H1 (cell line): ENCODE measurements at regions not wholly inside any gene's neighbourhood (a gene's known extent, or its start where the extent isn't known, plus 50 kb on each side); places are given as distances from the start of the nearest gene placed in this dataset.

Source experiments
- BRCA1 ChIP-seq: IDR thresholded peaks from 2 replicates; pipeline ENCODE4 v1.6.1; 2012; ENCODE audit warnings: low read depth, low read length, improper control_type of control experiment
- CBX5 ChIP-seq: fragments of 300-800, 300-1000 bp; sonication (generic); IDR thresholded peaks from 2 replicates; pipeline ENCODE4 v1.7.1; 2016; ENCODE audit warnings: antibody characterized with exemption, low read length, low read depth
- CHD1 ChIP-seq: IDR thresholded peaks from 2 replicates; pipeline ENCODE4 v1.6.1; 2012; ENCODE audit warnings: low read depth, low read length, improper control_type of control experiment
- EP300 ChIP-seq, 2 experiments: IDR thresholded peaks; 1 replicate in 1 of 2; 2 replicates in 1 of 2; pipeline ENCODE4 v1.6.1; 2011 to 2012; ENCODE audit warnings: low read depth in 2 of 2, low read length in 2 of 2, mild to moderate bottlenecking in 2 of 2, borderline replicate concordance in 1 of 2, inconsistent platforms in 1 of 2, moderate library complexity in 1 of 2
- EZH2 ChIP-seq: fragments of 200-600 bp; sonication (generic); IDR thresholded peaks from 2 replicates; pipeline ENCODE4 v1.7.1; 2012; ENCODE audit warnings: low read depth, mild to moderate bottlenecking, moderate library complexity, low read length, inconsistent platforms; ENCODE audit not compliant: severe bottlenecking
- JUND ChIP-seq: IDR thresholded peaks from 2 replicates; pipeline ENCODE4 v1.6.1; 2011; ENCODE audit warnings: mild to moderate bottlenecking, improper control_type of control experiment, low read length
- MAFK ChIP-seq: IDR thresholded peaks from 2 replicates; pipeline ENCODE4 v1.6.1; 2012; ENCODE audit warnings: low read depth, mild to moderate bottlenecking, improper control_type of control experiment, low read length
- RAD21 ChIP-seq, 2 experiments: IDR thresholded peaks in 1 of 2; conservative IDR thresholded peaks in 1 of 2; 2 replicates each; pipeline ENCODE4 v1.6.1; 2011; ENCODE audit warnings: low read depth in 2 of 2, low read length in 2 of 2, improper control_type of control experiment in 1 of 2, inconsistent platforms in 1 of 2, mild to moderate bottlenecking in 1 of 2, moderate library complexity in 1 of 2
- SIN3A ChIP-seq, 2 experiments: IDR thresholded peaks in 1 of 2; conservative IDR thresholded peaks in 1 of 2; 2 replicates each; pipeline ENCODE4 v1.6.1; 2011 to 2012; ENCODE audit warnings: low read length in 2 of 2, improper control_type of control experiment in 1 of 2, low read depth in 1 of 2, mild to moderate bottlenecking in 1 of 2
- SIX5 ChIP-seq: IDR thresholded peaks from 2 replicates; pipeline ENCODE4 v1.6.1; 2011; ENCODE audit warnings: mild to moderate bottlenecking, low read depth, low read length
- TF ChIP-seq, protein P1 (sequence below), 3 experiments: IDR thresholded peaks; 1 replicate in 2 of 3; 2 replicates in 1 of 3; pipeline versions ENCODE4 v1.5.1 to v1.6.1; 2011; ENCODE audit warnings: low read length in 3 of 3, mild to moderate bottlenecking in 3 of 3, inconsistent platforms in 2 of 3, low read depth in 1 of 3, moderate library complexity in 1 of 3; ENCODE audit not compliant: insufficient read depth in 1 of 3; ENCODE audit errors: control extremely low read depth in 1 of 3
- TF ChIP-seq, protein P2 (sequence below): IDR thresholded peaks from 2 replicates; pipeline ENCODE4 v1.6.1; 2011; ENCODE audit warnings: low read depth, mild to moderate bottlenecking, low read length; ENCODE audit not compliant: insufficient read depth
- TF ChIP-seq, protein P3 (sequence below): IDR thresholded peaks from 2 replicates; pipeline ENCODE4 v1.6.1; 2012; ENCODE audit warnings: inconsistent platforms
- TF ChIP-seq, protein P4 (sequence below): IDR thresholded peaks from 2 replicates; pipeline ENCODE4 v1.6.1; 2011; ENCODE audit warnings: low read length, improper control_type of control experiment

DNA sequence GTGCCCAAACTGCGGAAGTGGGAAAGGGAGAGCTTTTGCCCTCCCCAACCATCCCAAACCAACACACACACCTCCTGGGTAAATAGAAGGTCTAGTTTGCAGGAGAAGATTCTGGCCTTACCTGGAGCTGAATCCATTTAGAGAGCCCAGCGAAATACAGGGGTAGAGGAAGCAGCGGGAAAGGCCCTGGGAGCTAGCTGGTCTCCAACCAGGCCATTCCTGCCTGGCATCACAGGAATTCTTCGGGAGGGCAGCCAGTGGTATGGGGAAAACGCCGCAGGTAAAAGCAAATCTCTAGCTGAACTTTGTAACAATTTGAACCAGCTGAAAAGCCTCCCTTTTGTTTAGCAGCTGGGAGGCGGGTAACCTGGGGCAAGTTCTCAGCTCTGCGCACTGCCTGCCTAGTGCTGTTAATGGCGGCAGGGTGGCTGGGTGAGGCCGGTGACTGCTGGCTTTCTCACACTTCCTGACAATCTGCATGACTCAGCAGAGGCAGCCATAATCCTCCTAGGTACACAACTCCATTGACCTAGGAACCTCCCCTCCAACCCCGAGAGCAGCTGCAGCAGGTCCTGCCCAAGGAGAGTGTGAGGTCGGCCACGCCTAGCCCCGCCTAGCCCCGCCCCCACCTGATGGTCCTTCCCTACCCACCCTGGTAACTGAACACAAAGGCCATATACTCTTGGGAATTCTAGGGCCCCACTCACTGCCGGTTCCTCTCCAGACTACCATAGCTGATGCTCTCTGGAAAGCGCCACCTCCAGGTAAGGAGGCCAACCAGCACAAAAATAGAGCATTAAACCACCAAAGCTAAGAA lies 483.8 kb upstream of the REG3G start:
- TF ChIP-seq, protein P1, sequence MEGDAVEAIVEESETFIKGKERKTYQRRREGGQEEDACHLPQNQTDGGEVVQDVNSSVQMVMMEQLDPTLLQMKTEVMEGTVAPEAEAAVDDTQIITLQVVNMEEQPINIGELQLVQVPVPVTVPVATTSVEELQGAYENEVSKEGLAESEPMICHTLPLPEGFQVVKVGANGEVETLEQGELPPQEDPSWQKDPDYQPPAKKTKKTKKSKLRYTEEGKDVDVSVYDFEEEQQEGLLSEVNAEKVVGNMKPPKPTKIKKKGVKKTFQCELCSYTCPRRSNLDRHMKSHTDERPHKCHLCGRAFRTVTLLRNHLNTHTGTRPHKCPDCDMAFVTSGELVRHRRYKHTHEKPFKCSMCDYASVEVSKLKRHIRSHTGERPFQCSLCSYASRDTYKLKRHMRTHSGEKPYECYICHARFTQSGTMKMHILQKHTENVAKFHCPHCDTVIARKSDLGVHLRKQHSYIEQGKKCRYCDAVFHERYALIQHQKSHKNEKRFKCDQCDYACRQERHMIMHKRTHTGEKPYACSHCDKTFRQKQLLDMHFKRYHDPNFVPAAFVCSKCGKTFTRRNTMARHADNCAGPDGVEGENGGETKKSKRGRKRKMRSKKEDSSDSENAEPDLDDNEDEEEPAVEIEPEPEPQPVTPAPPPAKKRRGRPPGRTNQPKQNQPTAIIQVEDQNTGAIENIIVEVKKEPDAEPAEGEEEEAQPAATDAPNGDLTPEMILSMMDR (IDR thresholded peaks at IDR 0.05; ENCODE audit: control extremely low read depth in 1 of 3, insufficient read depth in 1 of 3, low read depth in 1 of 3, low read length in 3 of 3) = no peak
- TF ChIP-seq BRCA1 (no peak), EZH2 (no peak), JUND (no peak), CHD1 (no peak), CBX5 (no peak), RAD21 (IDR thresholded peaks at IDR 0.05 in 1 of 2, conservative IDR thresholded peaks at IDR 0.05 in 1 of 2; ENCODE audit: low read depth in 2 of 2, low read length in 2 of 2) (no peak), SIX5 (no peak), EP300 (IDR thresholded peaks at IDR 0.05; ENCODE audit: borderline replicate concordance in 1 of 2, low read depth in 2 of 2, low read length in 2 of 2) (no peak), SIN3A (conservative IDR thresholded peaks at IDR 0.05 in 1 of 2, IDR thresholded peaks at IDR 0.05 in 1 of 2; ENCODE audit: low read depth in 1 of 2, low read length in 2 of 2) (no peak), MAFK (no peak)
- TF ChIP-seq, protein P2, sequence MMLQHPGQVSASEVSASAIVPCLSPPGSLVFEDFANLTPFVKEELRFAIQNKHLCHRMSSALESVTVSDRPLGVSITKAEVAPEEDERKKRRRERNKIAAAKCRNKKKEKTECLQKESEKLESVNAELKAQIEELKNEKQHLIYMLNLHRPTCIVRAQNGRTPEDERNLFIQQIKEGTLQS = no peak
- TF ChIP-seq, protein P3, sequence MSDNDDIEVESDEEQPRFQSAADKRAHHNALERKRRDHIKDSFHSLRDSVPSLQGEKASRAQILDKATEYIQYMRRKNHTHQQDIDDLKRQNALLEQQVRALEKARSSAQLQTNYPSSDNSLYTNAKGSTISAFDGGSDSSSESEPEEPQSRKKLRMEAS = no peak
- TF ChIP-seq, protein P4, sequence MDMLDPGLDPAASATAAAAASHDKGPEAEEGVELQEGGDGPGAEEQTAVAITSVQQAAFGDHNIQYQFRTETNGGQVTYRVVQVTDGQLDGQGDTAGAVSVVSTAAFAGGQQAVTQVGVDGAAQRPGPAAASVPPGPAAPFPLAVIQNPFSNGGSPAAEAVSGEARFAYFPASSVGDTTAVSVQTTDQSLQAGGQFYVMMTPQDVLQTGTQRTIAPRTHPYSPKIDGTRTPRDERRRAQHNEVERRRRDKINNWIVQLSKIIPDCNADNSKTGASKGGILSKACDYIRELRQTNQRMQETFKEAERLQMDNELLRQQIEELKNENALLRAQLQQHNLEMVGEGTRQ = no peak
